ENCODE measurements at regions not wholly inside any gene's neighbourhood (a gene's known extent, or its start where the extent isn't known, plus 50 kb on each side); places are given as distances from the start of the nearest gene placed in this dataset.

DNA sequence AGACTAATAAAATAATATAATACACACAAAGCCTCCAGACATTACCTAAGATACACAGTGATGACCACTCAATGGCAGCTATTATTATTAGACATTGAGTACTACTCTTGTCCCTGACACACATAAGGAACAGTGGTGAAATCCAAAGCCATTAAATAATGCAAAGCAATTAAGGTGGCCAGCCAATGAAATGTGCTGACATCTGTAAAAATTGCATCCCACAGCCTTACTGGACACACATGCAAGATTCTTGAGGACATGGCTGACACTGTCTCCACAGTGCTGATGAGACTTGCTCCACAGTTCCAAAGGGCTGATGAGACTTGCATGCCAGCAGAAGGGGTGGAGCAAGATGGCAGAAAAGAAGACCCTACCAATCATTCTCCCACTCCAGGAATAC is 447.5 kb downstream of the IRX1 start:
- TF ChIP-seq EZH2 (IDR thresholded peaks at IDR 0.05; ENCODE audit: insufficient read depth, low read length): no peak
- TF ChIP-seq, protein P1, sequence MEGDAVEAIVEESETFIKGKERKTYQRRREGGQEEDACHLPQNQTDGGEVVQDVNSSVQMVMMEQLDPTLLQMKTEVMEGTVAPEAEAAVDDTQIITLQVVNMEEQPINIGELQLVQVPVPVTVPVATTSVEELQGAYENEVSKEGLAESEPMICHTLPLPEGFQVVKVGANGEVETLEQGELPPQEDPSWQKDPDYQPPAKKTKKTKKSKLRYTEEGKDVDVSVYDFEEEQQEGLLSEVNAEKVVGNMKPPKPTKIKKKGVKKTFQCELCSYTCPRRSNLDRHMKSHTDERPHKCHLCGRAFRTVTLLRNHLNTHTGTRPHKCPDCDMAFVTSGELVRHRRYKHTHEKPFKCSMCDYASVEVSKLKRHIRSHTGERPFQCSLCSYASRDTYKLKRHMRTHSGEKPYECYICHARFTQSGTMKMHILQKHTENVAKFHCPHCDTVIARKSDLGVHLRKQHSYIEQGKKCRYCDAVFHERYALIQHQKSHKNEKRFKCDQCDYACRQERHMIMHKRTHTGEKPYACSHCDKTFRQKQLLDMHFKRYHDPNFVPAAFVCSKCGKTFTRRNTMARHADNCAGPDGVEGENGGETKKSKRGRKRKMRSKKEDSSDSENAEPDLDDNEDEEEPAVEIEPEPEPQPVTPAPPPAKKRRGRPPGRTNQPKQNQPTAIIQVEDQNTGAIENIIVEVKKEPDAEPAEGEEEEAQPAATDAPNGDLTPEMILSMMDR (IDR thresholded peaks at IDR 0.05; ENCODE audit: insufficient read depth, low read depth, low read length): no peak
- H3K4me3 ChIP-seq (ENCODE audit: insufficient read depth, low read depth, low read length): no peak overlapping the region
- H3K4me2 ChIP-seq (ENCODE audit: low read length): no peak overlapping the region
- Mint-ChIP-seq H3K4me3 (ENCODE audit: unreplicated experiment) (no peak overlapping the region), H3K36me3 (ENCODE audit: low read depth, unreplicated experiment) (no peaks in the 10 kb centered on the region), H3K27ac (ENCODE audit: unreplicated experiment) (no peak overlapping the region), H3K9me3 (ENCODE audit: unreplicated experiment) (no peaks in the 10 kb centered on the region), H3K4me1 (ENCODE audit: low read depth, unreplicated experiment) (no peaks in the 10 kb centered on the region), H3K27me3 (ENCODE audit: low read depth, unreplicated experiment) (no peaks in the 10 kb centered on the region)
- H4K20me1 ChIP-seq (ENCODE audit: insufficient read depth, low read length): no peaks in the 10 kb centered on the region
- H3K79me2 ChIP-seq (ENCODE audit: insufficient read depth, low read length): no peaks in the 10 kb centered on the region
- H3K9me3 ChIP-seq (ENCODE audit: insufficient read depth, low read depth, low read length): peaks cover 4% of the 10 kb centered on the region
- H3K27me3 ChIP-seq (ENCODE audit: insufficient read depth, low read length): no peaks in the 10 kb centered on the region
- H3K27ac ChIP-seq (ENCODE audit: low read depth, low read length): no peak overlapping the region
- FAIRE-seq (no peak), DNase-seq (ENCODE audit: low read depth) (no peak)
- H3K36me3 ChIP-seq (ENCODE audit: insufficient read depth, low read length): no peaks in the 10 kb centered on the region
- no peak overlapping the region for H3K9ac ChIP-seq (ENCODE audit: low read length)
- H3K4me1 ChIP-seq (ENCODE audit: insufficient read depth, low read length): no peaks in the 10 kb centered on the region
- H2AFZ ChIP-seq (ENCODE audit: low read depth, low read length): no peak overlapping the region

DNA sequence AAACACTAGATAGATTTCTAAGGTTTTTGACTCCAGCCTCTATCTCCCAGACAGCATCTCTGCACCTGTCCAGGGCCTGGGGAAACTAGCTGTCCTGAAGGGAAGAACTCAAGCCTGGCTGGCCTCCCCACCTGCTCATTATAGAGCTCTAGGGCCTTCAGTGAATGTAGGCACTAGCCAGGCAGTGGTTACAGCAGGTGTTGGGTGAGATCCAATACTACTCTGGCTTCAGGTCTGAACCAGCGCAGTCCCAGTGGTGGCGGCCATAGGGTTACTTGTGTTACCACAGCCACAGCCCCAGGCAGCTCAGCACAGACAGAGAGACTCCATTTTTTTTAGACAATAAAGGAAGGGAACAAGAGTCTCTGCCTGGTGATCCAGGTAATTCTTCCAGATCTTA is 449.2 kb downstream of the IRX1 start:
- H3K4me3 Mint-ChIP-seq (ENCODE audit: unreplicated experiment): no peak overlapping the region
- no peaks in the 10 kb centered on the region for H3K4me1 ChIP-seq (ENCODE audit: insufficient read depth, low read length)
- H3K27ac ChIP-seq (ENCODE audit: low read depth, low read length): no peak overlapping the region
- H2AFZ ChIP-seq (ENCODE audit: low read depth, low read length): no peak overlapping the region
- H3K9ac ChIP-seq (ENCODE audit: low read length): no peak overlapping the region
- H3K36me3 ChIP-seq (ENCODE audit: insufficient read depth, low read length): no peaks in the 10 kb centered on the region
- no peaks in the 10 kb centered on the region for H4K20me1 ChIP-seq (ENCODE audit: insufficient read depth, low read length)
- H3K4me3 ChIP-seq (ENCODE audit: insufficient read depth, low read depth, low read length): no peak overlapping the region
- DNase-seq (ENCODE audit: low read depth) (no peak), FAIRE-seq (no peak)
- H3K4me1 Mint-ChIP-seq (ENCODE audit: low read depth, unreplicated experiment): no peaks in the 10 kb centered on the region
- no peak for TF ChIP-seq EZH2 (IDR thresholded peaks at IDR 0.05; ENCODE audit: insufficient read depth, low read length)
- no peaks in the 10 kb centered on the region for H3K9me3 Mint-ChIP-seq (ENCODE audit: unreplicated experiment)
- H3K9me3 ChIP-seq (ENCODE audit: insufficient read depth, low read depth, low read length): peaks cover 4% of the 10 kb centered on the region
- no peak overlapping the region for H3K27ac Mint-ChIP-seq (ENCODE audit: unreplicated experiment)
- H3K4me2 ChIP-seq (ENCODE audit: low read length): no peak overlapping the region
- H3K36me3 Mint-ChIP-seq (ENCODE audit: low read depth, unreplicated experiment): no peaks in the 10 kb centered on the region
- no peaks in the 10 kb centered on the region for H3K79me2 ChIP-seq (ENCODE audit: insufficient read depth, low read length)
- no peaks in the 10 kb centered on the region for H3K27me3 ChIP-seq (ENCODE audit: insufficient read depth, low read length)
- no peaks in the 10 kb centered on the region for H3K27me3 Mint-ChIP-seq (ENCODE audit: low read depth, unreplicated experiment)

DNA sequence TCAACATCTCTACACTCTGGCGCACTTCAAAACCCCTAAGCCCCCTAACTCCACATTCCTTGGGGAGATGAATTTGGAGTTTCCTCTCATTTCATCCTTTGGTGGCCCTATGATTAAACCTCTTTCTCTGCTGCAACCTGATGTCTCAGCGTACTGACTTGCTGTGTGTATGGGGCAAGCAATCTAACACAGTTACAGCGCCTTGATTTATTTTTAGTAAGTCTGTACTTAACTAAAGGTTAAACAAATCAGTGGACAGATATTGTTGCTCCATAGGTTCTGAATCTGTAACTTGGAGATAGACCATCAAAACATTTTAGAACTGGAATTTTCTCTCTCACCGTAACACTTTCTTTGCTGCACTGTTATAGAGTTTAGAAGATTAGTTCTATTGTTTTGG is 452.8 kb downstream of the IRX1 start:
- no peaks in the 10 kb centered on the region for H3K9me3 Mint-ChIP-seq (ENCODE audit: unreplicated experiment)
- no peaks in the 10 kb centered on the region for H3K36me3 Mint-ChIP-seq (ENCODE audit: low read depth, unreplicated experiment)
- no peak for FAIRE-seq

More for the DNA sequence above, 452.8 kb downstream of the IRX1 start:
- H3K27ac Mint-ChIP-seq (ENCODE audit: unreplicated experiment): no peak overlapping the region
- Histone ChIP-seq H2AFZ (ENCODE audit: low read depth, low read length) (no peak overlapping the region), H3K27ac (ENCODE audit: low read depth, low read length) (no peak overlapping the region), H3K4me2 (ENCODE audit: low read length) (no peak overlapping the region), H3K27me3 (ENCODE audit: insufficient read depth, low read length) (no peaks in the 10 kb centered on the region), H3K4me3 (ENCODE audit: insufficient read depth, low read depth, low read length) (no peak overlapping the region), H3K36me3 (ENCODE audit: insufficient read depth, low read length) (no peaks in the 10 kb centered on the region), H3K9ac (ENCODE audit: low read length) (no peak overlapping the region), H3K9me3 (ENCODE audit: insufficient read depth, low read depth, low read length) (peaks cover 4% of the 10 kb centered on the region), H3K4me1 (ENCODE audit: insufficient read depth, low read length) (no peaks in the 10 kb centered on the region), H3K79me2 (ENCODE audit: insufficient read depth, low read length) (no peaks in the 10 kb centered on the region), H4K20me1 (ENCODE audit: insufficient read depth, low read length) (no peaks in the 10 kb centered on the region)
- H3K4me1 Mint-ChIP-seq (ENCODE audit: low read depth, unreplicated experiment): no peaks in the 10 kb centered on the region
- H3K27me3 Mint-ChIP-seq (ENCODE audit: low read depth, unreplicated experiment): peaks cover 3% of the 10 kb centered on the region
- no peak overlapping the region for H3K4me3 Mint-ChIP-seq (ENCODE audit: unreplicated experiment)
- no peak for TF ChIP-seq EZH2 (IDR thresholded peaks at IDR 0.05; ENCODE audit: insufficient read depth, low read length)
- TF ChIP-seq, protein P1 (IDR thresholded peaks at IDR 0.05; ENCODE audit: insufficient read depth, low read depth, low read length): no peak
- no peak for DNase-seq (ENCODE audit: low read depth)
